Mesenchymal stem cell (in vitro differentiated cells and primary cell): ENCODE measurements at regions not wholly inside any gene's neighbourhood (a gene's known extent, or its start where the extent isn't known, plus 50 kb on each side); places are given as distances from the start of the nearest gene placed in this dataset.

Source experiments
- DNase-seq: peaks from one replicate; pipeline ENCODE4 v3.0.0-alpha.2; 2013
- H2AFZ ChIP-seq: one replicate; pipeline ENCODE4 v1.6.1; 2013; ENCODE audit warnings: low read depth, mild to moderate bottlenecking, control low read depth, inconsistent platforms, low read length, moderate library complexity
- H2AK5ac ChIP-seq: 2 replicates; pipeline ENCODE4 v1.6.1; 2013; ENCODE audit warnings: low read length, moderate library complexity, mild to moderate bottlenecking, inconsistent platforms; ENCODE audit not compliant: severe bottlenecking
- H2BK120ac ChIP-seq: one replicate; pipeline ENCODE4 v1.6.1; 2013; ENCODE audit warnings: low read depth, mild to moderate bottlenecking, inconsistent platforms, low read length, moderate library complexity
- H2BK12ac ChIP-seq, 2 experiments: one replicate each; pipeline ENCODE4 v1.6.1; 2013; ENCODE audit warnings: inconsistent platforms in 2 of 2, low read length in 2 of 2, mild to moderate bottlenecking in 2 of 2, moderate library complexity in 2 of 2, control low read depth in 1 of 2
- H2BK15ac ChIP-seq: one replicate; pipeline ENCODE4 v1.6.1; 2013; ENCODE audit warnings: mild to moderate bottlenecking, low read depth, inconsistent platforms; ENCODE audit not compliant: poor library complexity, severe bottlenecking
- H2BK5ac ChIP-seq: 2 replicates; pipeline ENCODE4 v1.6.1; 2013; ENCODE audit warnings: low read depth, mild to moderate bottlenecking, low read length, control low read depth, inconsistent platforms; ENCODE audit not compliant: poor library complexity, severe bottlenecking
- H3K14ac ChIP-seq, 2 experiments: one replicate each; pipeline ENCODE4 v1.6.1; 2013; ENCODE audit warnings: inconsistent platforms in 2 of 2, low read length in 2 of 2, control low read depth in 1 of 2, mild to moderate bottlenecking in 1 of 2, moderate library complexity in 1 of 2
- H3K18ac ChIP-seq, 2 experiments: one replicate each; pipeline ENCODE4 v1.6.1; 2013; ENCODE audit warnings: inconsistent platforms in 2 of 2, low read length in 2 of 2, control low read depth in 1 of 2, low read depth in 1 of 2, mild to moderate bottlenecking in 1 of 2
- H3K23ac ChIP-seq, 2 experiments: one replicate each; pipeline ENCODE4 v1.6.1; 2013; ENCODE audit warnings: inconsistent platforms in 2 of 2, low read length in 2 of 2, mild to moderate bottlenecking in 2 of 2, moderate library complexity in 2 of 2, control low read depth in 1 of 2
- H3K27ac ChIP-seq: 2 replicates; pipeline ENCODE4 v1.5.1; 2013; ENCODE audit warnings: mild to moderate bottlenecking, moderate library complexity, low read length, control low read depth, inconsistent platforms; ENCODE audit not compliant: poor library complexity, severe bottlenecking
- H3K27me3 ChIP-seq, 2 experiments: 2 replicates each; pipeline versions ENCODE4 v1.6.1 to v1.7.0; 2013; ENCODE audit warnings: low read length in 2 of 2, mild to moderate bottlenecking in 2 of 2, moderate library complexity in 2 of 2, control low read depth in 1 of 2, inconsistent platforms in 1 of 2; ENCODE audit not compliant: control insufficient read depth in 1 of 2, insufficient read depth in 1 of 2
- H3K36me3 ChIP-seq, 2 experiments: 2 replicates each; pipeline versions ENCODE4 v1.6.1 to v1.7.0; 2013; ENCODE audit warnings: low read length in 2 of 2, control low read depth in 1 of 2, inconsistent platforms in 1 of 2, low read depth in 1 of 2, mild to moderate bottlenecking in 1 of 2; ENCODE audit not compliant: insufficient read depth in 2 of 2, control insufficient read depth in 1 of 2
- H3K4ac ChIP-seq, 2 experiments: one replicate each; pipeline ENCODE4 v1.6.1; 2013; ENCODE audit warnings: inconsistent platforms in 2 of 2, low read length in 2 of 2, mild to moderate bottlenecking in 2 of 2, moderate library complexity in 2 of 2, control low read depth in 1 of 2, low read depth in 1 of 2
- H3K4me1 ChIP-seq: 2 replicates; pipeline ENCODE4 v1.6.1; 2013; ENCODE audit warnings: low read depth, low read length, control low read depth; ENCODE audit not compliant: control insufficient read depth, insufficient read depth
- H3K4me2 ChIP-seq: 2 replicates; pipeline ENCODE4 v1.6.1; 2013; ENCODE audit warnings: low read length, mild to moderate bottlenecking, inconsistent platforms; ENCODE audit not compliant: poor library complexity, severe bottlenecking
- H3K4me3 ChIP-seq, 2 experiments: 2 replicates each; pipeline versions ENCODE4 v1.5.1 to v1.7.0; 2013; ENCODE audit warnings: low read length in 2 of 2, mild to moderate bottlenecking in 2 of 2, control low read depth in 1 of 2, low read depth in 1 of 2; ENCODE audit not compliant: insufficient read depth in 1 of 2
- H3K79me1 ChIP-seq: replicated peaks from 2 replicates; pipeline ENCODE4 v1.6.1; 2013; ENCODE audit warnings: mild to moderate bottlenecking, control low read depth, low read length, inconsistent platforms; ENCODE audit not compliant: poor library complexity, severe bottlenecking
- H3K9ac ChIP-seq: 2 replicates; pipeline ENCODE4 v1.7.0; 2013; ENCODE audit warnings: mild to moderate bottlenecking, low read length, moderate library complexity
- H3K9me3 ChIP-seq: 2 replicates; pipeline ENCODE4 v1.7.0; 2013; ENCODE audit warnings: mild to moderate bottlenecking, low read length; ENCODE audit not compliant: control insufficient read depth
- H4K8ac ChIP-seq: one replicate; pipeline ENCODE4 v1.6.1; 2013; ENCODE audit warnings: inconsistent platforms, mild to moderate bottlenecking, low read length, moderate library complexity
- H4K91ac ChIP-seq: one replicate; pipeline ENCODE4 v1.6.1; 2013; ENCODE audit warnings: mild to moderate bottlenecking, low read length, inconsistent platforms
- WGBS: methylation state at CpG from one replicate; pipeline ENCODE4 v1.1.7; 2013; ENCODE audit warnings: mixed read lengths; 5-methylcytosine and 5-hydroxymethylcytosine counted together

DNA sequence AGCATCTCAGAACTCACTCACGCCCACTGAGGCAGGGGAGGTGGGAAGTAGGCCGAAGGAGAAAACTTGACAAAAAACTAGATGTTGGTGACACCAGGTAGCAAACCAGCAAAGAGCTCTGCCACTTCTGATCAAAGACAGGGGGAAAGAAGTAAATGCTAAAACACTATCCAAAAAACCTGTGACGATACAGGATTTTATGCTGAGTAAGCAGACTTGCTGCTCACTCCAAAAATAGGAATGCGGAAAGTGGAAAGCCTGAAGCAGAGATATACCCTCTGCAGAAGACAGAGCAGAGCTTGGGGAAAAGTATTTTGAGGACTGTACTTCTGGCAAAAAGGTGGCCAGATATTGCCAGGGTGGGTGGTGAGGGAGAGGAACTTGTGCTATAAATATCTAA lies 73.3 kb upstream of the YPEL5 start:
- DNase-seq, result no peak
- H3K4me3 ChIP-seq, result no peak overlapping the region

DNA sequence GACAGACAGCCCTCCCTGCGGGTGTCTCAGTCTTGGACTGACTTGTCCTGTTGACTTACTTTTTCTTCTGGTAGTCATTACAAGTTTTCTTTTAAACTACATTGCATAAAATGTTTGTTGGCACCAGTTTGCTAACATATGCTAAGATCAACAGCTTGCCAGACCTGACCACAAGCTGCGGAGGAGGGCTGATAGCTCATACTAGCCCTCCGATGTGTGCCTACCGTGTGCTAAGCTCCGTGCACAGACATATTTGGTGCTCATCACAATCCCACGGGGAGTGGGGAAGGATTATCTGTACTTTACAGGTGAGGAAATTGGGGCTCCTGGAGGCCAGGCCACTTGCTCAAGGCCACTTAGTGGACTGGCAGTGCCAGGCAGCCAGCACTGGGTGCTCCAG lies 72.8 kb upstream of the YPEL5 start:
- Histone ChIP-seq H4K8ac (no peak overlapping the region), H2AFZ (no peak overlapping the region), H3K18ac (no peak overlapping the region), H2BK5ac (no peak overlapping the region), H3K27ac (no peak overlapping the region), H3K4ac (no peak overlapping the region), H2BK120ac (no peak overlapping the region), H3K14ac (no peak overlapping the region), H3K9ac (no peak overlapping the region), H2AK5ac (no peak overlapping the region), H2BK15ac (no peak overlapping the region), H3K9me3 (no peaks in the 10 kb centered on the region), H3K4me2 (no peak overlapping the region), H3K4me1 (no peaks in the 10 kb centered on the region), H3K4me3 (no peak overlapping the region), H4K91ac (no peak overlapping the region), H3K36me3 (no peaks in the 10 kb centered on the region), H3K27me3 (peaks cover 15 to 64% of the 10 kb centered on the region in 2 experiments), H2BK12ac (no peak overlapping the region), H3K79me1 (no peaks in the 10 kb centered on the region), H3K23ac (no peak overlapping the region)
- no peak for DNase-seq
- 91% methylated on average over 6 of the region's 6 CpGs for WGBS

More for the DNA sequence above, 73.3 kb upstream of the YPEL5 start:
- H4K91ac ChIP-seq, result no peak overlapping the region
- 97% methylated on average over 4 of the region's 4 CpGs for WGBS
- no peak overlapping the region for H3K4me2 ChIP-seq
- no peaks in the 10 kb centered on the region for H3K4me1 ChIP-seq
- H3K27ac ChIP-seq, result no peak overlapping the region
- H3K9me3 ChIP-seq, result no peaks in the 10 kb centered on the region
- H3K79me1 ChIP-seq, result no peaks in the 10 kb centered on the region
- no peak overlapping the region for H2AK5ac ChIP-seq
- no peak overlapping the region for H2BK15ac ChIP-seq
- no peaks in the 10 kb centered on the region for H3K36me3 ChIP-seq
- H3K9ac ChIP-seq, result no peak overlapping the region
- peaks cover 18 to 65% of the 10 kb centered on the region in 2 experiments for H3K27me3 ChIP-seq
- H2BK12ac ChIP-seq, result no peak overlapping the region
- H4K8ac ChIP-seq, result no peak overlapping the region
- no peak overlapping the region for H3K18ac ChIP-seq
- H3K4ac ChIP-seq, result no peak overlapping the region
- no peak overlapping the region for H3K14ac ChIP-seq
- H3K23ac ChIP-seq, result no peak overlapping the region
- no peak overlapping the region for H2BK5ac ChIP-seq
- no peak overlapping the region for H2AFZ ChIP-seq
- no peak overlapping the region for H2BK120ac ChIP-seq

DNA sequence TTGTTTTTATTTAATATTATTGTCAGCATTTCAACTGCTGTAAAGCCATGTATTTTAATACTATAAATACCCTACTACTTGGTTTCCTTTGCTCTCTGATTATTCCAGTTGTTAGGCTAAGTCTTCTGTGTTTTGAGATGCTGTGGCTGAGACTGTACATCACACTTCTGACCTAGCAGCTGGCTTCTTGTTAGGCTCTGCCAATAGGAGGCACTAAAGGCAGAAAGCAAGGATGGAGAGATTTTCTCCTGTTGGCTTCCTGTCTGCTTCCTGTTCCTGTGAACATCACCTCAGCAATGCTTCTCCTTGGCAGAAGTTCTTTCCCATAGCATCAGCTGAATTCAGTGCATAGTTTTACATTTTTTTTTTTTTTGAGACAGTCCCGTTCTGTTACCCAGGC lies 68.3 kb upstream of the YPEL5 start:
- Histone ChIP-seq H3K79me1 (no peaks in the 10 kb centered on the region), H3K4ac (no peak overlapping the region), H2AFZ (no peak overlapping the region), H4K8ac (no peak overlapping the region), H3K4me1 (no peaks in the 10 kb centered on the region), H3K9me3 (no peaks in the 10 kb centered on the region), H2BK12ac (no peak overlapping the region), H2AK5ac (no peak overlapping the region), H3K4me2 (no peak overlapping the region), H3K27me3 (peaks cover 8 to 47% of the 10 kb centered on the region in 2 experiments), H3K36me3 (no peaks in the 10 kb centered on the region), H2BK120ac (no peak overlapping the region), H2BK15ac (no peak overlapping the region), H4K91ac (no peak overlapping the region), H3K4me3 (no peak overlapping the region), H3K9ac (no peak overlapping the region), H3K27ac (no peak overlapping the region), H3K23ac (no peak overlapping the region), H3K14ac (no peak overlapping the region), H3K18ac (no peak overlapping the region), H2BK5ac (no peak overlapping the region)
- WGBS, result 64% methylated on average over 1 of the region's 1 CpG
- DNase-seq, result no peak

DNA sequence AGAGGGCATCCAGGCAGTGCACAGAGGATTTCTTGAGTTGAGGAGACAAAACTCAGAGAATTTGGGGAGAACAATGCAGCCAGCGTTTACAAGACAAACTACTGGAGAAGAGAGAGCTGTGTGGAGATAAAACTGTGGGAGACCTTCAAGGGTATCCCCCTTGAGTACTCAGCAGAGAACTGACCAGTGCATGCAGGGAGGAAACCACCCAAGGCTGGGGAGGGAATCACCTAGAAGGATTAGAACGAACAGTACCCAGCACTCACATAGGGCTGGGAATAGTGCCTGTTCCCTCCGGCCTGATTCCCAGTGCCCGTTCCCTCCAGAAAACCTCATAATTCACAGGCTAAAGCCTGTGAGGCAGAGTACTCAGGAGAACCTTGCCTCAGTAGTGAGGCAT lies 61.9 kb upstream of the YPEL5 start:
- H2AK5ac ChIP-seq, result no peak overlapping the region
- WGBS, result 88% methylated on average over 4 of the region's 4 CpGs
- H3K23ac ChIP-seq, result no peak overlapping the region
- no peak overlapping the region for H2BK12ac ChIP-seq
- H2BK15ac ChIP-seq, result no peak overlapping the region
- no peak overlapping the region for H2BK120ac ChIP-seq
- H2AFZ ChIP-seq, result no peak overlapping the region
- no peak for DNase-seq
- H3K4ac ChIP-seq, result no peak overlapping the region
- no peak overlapping the region for H3K18ac ChIP-seq
- no peaks in the 10 kb centered on the region for H3K36me3 ChIP-seq
- no peaks in the 10 kb centered on the region for H3K9me3 ChIP-seq
- no peak overlapping the region for H3K27ac ChIP-seq
- H4K91ac ChIP-seq, result no peak overlapping the region
- no peaks in the 10 kb centered on the region for H3K79me1 ChIP-seq
- peaks cover 2% of the 10 kb centered on the region for H3K4me1 ChIP-seq
- no peak overlapping the region for H2BK5ac ChIP-seq
- no peak overlapping the region for H3K14ac ChIP-seq
- peaks cover 4 to 38% of the 10 kb centered on the region in 2 experiments for H3K27me3 ChIP-seq
- H3K9ac ChIP-seq, result no peak overlapping the region
- H3K4me3 ChIP-seq, result no peak overlapping the region
- no peak overlapping the region for H4K8ac ChIP-seq
- no peak overlapping the region for H3K4me2 ChIP-seq
